GM21786 (cell line): ENCODE measurements at regions not wholly inside any gene's neighbourhood (a gene's known extent, or its start where the extent isn't known, plus 50 kb on each side); places are given as distances from the start of the nearest gene placed in this dataset.

Experiments used
- ATAC-seq: cut with Tn5 transposase; IDR thresholded peaks from one replicate; pipeline ENCODE4 v1.9.1; 2021; ENCODE audit not compliant: unreplicated experiment

DNA sequence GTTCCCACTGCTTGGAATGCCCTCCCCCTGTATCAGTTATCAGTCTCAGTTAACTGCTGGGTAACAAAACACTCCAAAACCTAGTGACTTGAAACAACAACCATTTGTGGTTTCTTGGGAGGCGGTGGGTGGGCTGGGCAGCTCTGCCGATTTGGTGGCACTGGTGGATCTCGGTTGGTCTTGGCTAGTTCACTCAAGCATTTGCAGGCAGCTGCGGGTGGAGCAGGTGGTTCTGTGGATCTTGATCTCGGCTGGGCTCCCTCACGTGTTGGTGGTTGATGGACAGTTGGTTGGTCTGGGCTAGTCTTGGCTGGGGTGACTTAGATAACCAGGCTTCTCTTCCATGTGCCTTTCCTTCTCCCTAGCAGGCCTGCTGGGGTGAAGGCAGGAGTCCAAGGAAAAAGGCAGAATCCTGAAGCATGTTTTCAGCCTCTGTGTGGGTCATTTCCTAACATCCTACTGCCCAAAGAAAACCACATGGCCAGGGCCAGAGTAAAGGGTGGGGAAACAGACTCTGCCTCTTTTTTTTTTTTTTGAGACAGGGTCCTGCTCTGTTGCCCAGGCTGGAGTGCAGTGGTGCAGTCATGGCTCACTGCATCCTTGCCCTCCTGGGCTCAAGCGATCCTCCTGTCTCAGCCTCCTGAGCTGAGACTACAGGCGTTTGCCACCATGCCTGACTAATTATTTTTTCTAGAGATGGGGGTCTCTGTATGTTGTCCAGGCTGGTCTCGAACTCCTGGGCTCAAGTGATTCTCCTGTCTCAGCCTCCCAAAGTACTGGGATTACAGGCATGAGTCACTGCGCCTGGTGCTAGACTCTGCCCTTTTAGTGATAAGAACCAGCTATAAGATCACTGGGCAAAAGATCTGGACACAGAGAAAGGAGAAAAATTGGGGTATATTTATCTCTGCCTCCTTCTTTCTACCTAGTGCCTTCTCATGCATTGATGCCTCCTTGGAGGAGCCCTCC is 183.7 kb downstream of the RGS3 start:
- ATAC-seq: no peak

DNA sequence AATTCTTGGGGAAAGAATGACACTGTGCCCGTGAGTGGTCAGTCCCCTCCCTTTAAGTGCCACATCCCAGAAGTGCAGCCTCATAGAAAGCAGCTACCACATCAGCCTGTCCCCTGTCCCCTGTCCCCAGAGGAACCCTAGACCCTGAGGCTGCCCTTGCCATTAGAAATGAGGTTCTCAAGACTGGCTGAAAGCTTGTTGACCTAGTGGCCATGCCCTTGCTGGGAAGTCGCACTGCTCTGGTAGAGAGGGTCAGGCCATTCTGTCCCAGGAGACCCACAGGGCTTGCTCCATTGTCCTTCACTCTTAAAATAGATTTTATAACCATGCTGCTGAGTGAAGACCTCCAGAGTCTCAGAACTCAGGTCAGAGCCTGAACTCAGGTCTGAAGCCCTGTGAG is 184.5 kb downstream of the RGS3 start:
- ATAC-seq: no peak

DNA sequence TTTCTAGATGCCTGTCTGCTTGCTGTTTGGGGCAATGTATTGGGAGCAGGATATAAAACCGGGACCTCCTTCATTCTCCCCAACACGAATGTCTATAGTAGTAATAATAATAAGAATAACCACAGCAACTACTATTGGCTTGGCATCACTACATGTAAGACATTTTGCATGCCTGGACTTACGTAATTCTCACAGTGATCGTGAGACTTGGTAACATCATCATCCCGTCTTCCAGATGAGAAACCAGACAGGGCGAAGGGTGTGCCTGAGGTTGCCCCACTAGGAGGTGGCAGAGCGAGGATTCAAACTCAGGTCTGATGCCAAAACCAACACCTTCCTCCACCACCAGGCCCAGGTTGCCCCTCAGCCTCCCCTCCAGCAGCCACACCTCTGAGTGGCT is 185.1 kb downstream of the RGS3 start:
- ATAC-seq: no peak

DNA sequence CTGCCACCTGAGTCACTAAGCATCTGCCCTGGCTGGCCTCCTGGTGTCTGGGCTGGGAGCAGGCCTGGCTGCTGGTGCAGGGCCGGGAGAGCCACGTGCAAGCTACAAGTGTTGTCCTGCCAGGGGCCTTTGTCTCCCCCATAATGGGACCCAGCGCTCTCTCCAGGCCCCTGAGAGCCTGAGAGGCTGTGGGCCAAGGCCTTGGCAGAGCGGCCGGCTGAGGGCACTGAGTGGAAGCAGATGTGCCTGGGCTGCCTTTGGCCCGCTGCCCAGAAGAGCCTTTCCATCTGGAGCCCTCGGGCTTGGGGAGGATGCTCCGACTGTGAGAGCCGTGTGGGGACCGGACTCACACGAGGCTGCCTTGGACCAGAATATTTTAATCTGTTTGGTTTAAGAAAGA is 185.5 kb downstream of the RGS3 start:
- no peak for ATAC-seq

DNA sequence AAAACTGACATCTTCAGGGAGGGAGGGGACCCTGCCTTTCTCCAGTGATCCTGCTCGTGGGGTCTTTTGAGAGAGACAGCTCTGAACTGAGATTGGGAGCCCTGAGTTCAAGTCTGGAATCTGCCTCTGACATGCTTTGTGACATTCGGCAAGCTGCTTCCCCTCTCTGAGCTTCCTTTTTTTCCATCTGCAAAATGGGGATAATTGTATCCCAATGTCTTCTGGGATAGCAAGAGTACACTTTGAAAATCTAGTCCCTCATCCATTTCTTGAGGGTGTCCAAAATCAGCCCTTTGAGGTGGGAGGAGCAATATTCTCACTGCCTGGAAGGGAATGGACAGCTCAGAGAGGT is 186.3 kb downstream of the RGS3 start:
- no peak for ATAC-seq

- no peak for ATAC-seq
These were observed 186.9 kb downstream of the RGS3 start for GRCh38 chr9:113650207-113651131.

GRCh38 chr9:113651896-113652295 is 188.4 kb downstream of the RGS3 start:
- ATAC-seq: no peak

GRCh38 chr9:113652355-113653152 is 189.0 kb downstream of the RGS3 start:
- ATAC-seq: no peak

DNA sequence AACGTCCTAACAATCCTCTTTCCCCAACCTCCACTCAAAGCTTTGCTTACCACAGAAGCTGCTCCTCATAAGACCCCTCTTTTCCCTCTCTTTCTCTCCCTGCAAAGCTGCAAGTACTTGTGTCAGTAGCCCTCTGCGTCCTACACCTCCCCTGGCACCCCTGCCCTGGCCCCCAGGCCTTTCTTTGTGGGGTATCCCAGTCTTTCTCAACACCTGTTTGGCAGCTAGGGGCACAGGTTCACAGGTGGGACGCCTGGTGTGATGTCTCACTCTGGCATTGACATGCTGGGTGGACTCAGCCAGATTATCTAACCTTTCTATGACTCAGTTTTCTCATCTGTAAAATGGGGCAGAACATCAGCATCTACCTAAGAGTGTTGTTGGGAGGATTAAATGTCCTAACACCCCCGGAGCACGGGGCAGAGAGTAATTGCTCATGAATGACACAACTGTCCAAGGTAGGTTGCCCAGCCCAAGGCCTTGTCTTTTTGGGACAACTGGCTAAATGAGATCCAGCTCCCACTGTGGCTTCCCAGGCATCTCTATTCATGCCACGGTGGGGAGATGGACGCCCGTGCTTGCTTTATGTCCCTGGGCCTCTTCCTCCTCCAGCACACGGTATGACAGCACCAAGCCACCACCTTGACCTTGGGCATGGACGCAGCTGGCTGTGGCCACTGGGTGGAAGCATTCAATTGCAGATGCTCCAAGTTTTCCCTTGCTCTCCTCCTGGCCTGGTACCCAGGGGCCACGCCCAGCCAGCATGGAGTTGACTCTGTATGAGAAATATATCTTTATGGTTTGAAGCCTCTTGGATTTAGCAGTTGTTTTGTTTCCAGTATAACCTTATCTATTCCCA is 190.4 kb downstream of the RGS3 start:
- no peak for ATAC-seq

DNA sequence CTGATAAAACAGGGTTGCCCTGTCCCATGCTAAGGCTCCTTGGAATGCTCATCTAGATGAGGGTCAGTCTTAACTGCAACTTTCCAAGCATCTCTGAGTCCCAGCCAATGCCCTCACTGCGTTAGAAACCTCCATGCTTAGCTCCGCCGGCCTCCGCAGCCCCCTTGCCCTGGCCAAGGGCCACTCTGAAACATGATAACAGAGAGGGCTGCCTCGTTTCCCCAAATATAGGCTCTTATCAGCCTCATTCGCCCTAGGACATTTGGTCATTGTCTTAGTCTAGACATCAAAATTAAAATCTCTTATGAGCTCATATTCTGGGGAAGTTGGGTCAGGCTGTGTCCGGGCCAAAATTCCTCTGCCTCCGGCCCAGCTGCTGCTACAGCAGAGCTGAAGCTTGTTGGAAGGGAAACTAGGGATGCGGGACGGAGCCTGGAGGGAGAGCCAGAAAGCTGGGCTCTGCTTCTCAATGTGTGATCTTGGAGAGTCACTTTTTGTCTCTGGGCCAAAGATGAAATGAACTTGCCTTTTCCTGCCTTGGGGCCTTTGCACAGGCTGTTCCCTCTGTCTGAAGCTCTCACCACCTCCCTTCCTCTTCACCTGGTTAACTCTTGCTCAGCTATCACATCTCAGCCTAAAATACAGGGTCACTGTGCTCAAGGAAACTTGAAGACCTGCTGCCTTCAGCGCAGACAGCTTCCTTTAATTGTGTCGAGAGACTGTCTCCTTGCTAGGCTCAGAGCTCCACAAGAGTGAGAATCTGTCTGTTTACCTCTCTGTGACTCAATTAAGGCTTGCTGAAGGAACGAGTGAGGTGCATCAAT is 191.3 kb downstream of the RGS3 start:
- ATAC-seq: no peak

DNA sequence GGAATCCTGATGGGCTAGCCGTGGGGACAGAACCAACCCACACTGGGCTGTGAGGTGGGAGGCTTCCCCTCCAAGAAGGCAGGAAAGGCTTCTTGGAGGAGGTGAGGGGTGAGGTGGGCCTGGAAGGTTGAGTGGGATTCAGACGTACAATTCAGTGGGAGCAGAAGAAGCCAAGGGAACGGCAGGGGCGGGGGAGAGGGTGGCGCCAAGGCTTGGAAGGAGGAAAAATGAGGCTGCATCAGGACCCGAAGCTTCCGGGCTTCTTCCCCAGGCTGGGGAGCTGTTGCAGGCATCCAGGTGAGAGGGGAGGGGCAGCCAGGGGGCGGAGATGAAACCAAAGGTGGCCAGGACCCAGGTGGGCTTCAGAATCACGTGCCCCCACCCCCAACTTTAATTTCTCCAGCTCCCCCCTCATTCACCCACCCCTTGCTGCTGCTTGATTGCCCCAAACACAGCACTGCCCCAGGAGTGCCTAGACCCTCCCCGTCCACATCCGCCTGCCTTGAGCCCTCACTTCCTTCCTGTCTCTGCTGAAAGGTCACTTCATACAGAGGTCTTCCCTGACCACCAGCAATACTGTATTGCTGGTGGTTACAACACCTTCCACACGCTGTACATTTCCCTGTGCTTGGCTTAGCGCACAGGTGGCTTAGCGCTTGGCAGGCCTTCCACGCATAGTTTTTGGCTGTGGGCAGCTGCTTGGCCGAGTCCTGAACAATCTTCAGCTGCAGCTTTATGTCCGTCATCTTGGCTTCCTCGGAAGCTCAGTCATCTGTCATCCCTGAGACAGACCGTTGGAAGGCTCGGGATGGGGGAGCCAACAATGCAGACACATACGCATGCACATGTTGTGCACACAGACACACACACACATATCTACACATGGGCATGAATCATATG is 193.5 kb downstream of the RGS3 start:
- no peak for ATAC-seq

GRCh38 chr9:113657765-113658544 is 194.4 kb downstream of the RGS3 start:
- peak; percentile 82 for ATAC-seq

GRCh38 chr9:113658545-113658895 is 195.0 kb downstream of the RGS3 start:
- no peak for ATAC-seq

DNA sequence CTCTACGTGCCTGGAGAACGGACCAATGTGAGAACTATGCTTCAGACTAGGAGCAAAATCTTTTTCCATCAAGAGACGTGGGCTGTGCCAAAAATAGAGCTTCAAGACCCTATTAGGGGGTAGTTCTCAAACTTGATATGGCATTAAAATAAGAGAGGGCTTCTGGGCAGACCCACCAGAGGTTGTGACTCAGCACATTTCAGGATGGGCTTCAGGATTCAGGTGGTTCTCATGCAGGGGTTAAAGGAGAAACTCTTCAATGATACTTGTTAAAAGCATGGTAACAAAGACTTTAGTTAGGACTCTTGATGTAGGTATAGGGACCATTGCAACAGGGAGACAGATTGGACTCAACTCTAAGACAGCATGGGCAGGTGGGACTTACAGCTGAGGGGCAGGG is 195.5 kb downstream of the RGS3 start:
- no peak for ATAC-seq

GRCh38 chr9:113659740-113660139 is 196.2 kb downstream of the RGS3 start:
- ATAC-seq: no peak

DNA sequence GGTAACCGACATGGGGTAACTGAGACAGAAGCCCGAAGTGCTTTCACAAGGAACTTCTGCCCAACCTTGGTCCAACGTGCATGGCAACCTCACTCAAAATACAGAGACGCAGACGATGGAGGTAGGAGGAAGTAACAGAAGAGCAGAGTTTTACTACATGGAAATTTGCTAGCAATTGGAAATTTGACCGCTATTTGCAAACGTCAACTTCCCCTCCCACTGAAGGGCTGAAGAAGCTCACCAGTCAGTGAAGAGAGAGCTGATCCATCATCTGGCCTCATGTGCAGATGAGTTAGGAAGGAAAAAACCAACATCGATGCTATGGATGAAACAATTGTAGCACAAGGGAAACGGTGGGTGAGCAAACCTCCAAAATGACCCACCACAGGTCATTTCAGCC is 196.7 kb downstream of the RGS3 start:
- ATAC-seq: no peak

DNA sequence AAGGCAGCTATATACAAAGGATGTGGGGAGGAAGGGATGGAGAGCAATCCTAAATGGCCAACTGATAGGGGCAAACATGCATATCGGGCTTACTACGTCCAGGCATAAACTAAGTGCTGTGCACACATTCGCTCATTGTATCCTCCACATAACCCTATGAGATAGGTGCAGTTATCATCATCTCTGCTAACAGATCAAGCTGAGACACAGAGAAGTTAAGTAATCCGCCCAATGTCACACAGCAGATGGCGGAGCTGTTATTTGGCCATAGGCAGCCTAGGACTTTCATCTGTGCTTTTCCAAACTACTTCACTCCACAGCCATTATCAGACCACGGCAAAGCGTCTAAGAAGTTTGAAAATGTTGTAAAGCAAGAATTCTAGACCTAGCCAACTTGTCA is 197.5 kb downstream of the RGS3 start:
- no peak for ATAC-seq
